ENCODE measurements at regions not wholly inside any gene's neighbourhood (a gene's known extent, or its start where the extent isn't known, plus 50 kb on each side); places are given as distances from the start of the nearest gene placed in this dataset.

- TF ChIP-seq CTCF (IDR thresholded peaks at IDR 0.05) (no peak), POLR2A (IDR thresholded peaks at IDR 0.05) (no peak)
- intact Hi-C loops (cut with DNase I) = no loop called here
- no peak for ATAC-seq
- Histone ChIP-seq H3K27me3 (no peaks in the 10 kb centered on the region), H3K4me3 (no peak overlapping the region), H3K27ac (no peak overlapping the region), H3K4me1 (no peaks in the 10 kb centered on the region), H3K9me3 (peaks cover 0 to 3% (median 0%) of the 10 kb centered on the region in 3 donors), H3K36me3 (replicated peaks in 1 of 2; ENCODE audit: insufficient read depth in 1 of 2, low read depth in 2 of 2) (no peaks in the 10 kb centered on the region)
- DNase-seq = no peak
- WGBS, 2 donors = 24 to 33% methylated on average over 1 of the region's 1 CpG
These were observed 130.6 kb downstream of the NOL4 start for GRCh38 chr18:34094148-34094547.

DNA sequence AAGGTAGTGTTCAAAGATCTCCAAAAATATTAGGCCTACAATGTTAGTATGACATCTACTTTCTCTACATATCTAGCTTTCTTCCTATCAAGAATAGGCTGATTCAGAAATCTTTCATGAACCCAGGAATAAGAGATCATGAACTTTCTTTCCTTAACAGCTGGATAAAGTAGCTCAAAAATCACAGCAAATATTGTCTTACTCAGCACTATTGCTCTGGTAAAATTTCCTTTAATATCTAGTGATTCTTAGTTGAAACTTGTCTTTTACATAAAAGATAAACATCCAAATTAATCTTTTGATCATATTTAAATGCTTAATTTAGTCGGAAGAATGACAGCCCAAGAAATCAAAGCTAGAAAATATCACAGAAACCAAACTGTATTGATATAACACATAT lies 131.9 kb downstream of the NOL4 start:
- Histone ChIP-seq H3K9me3 (peaks cover 0 to 3% (median 0%) of the 10 kb centered on the region in 3 donors), H3K36me3 (replicated peaks in 1 of 2; ENCODE audit: insufficient read depth in 1 of 2, low read depth in 2 of 2) (no peaks in the 10 kb centered on the region), H3K27me3 (no peaks in the 10 kb centered on the region), H3K4me3 (no peak overlapping the region), H3K4me1 (no peaks in the 10 kb centered on the region), H3K27ac (no peak overlapping the region)
- intact Hi-C loops (cut with DNase I) = no loop called here
- ATAC-seq = no peak
- WGBS, 2 donors = 76% methylated on average over 1 of the region's 1 CpG
- DNase-seq = no peak
- no peak for TF ChIP-seq CTCF (IDR thresholded peaks at IDR 0.05)
- no peak for TF ChIP-seq POLR2A (IDR thresholded peaks at IDR 0.05)

GRCh38 chr18:34086370-34086769 lies 138.3 kb downstream of the NOL4 start:
- H3K36me3 ChIP-seq (replicated peaks in 1 of 2; ENCODE audit: insufficient read depth in 1 of 2, low read depth in 2 of 2) = no peaks in the 10 kb centered on the region
- intact Hi-C loops (cut with DNase I) = no loop called here
- H3K4me3 ChIP-seq = no peak overlapping the region
- TF ChIP-seq POLR2A (IDR thresholded peaks at IDR 0.05) (no peak), CTCF (IDR thresholded peaks at IDR 0.05) (no peak)
- ATAC-seq = no peak
- H3K9me3 ChIP-seq = no peaks in the 10 kb centered on the region
- no peaks in the 10 kb centered on the region for H3K4me1 ChIP-seq
- H3K27ac ChIP-seq = no peak overlapping the region
- DNase-seq = no peak
- no peaks in the 10 kb centered on the region for H3K27me3 ChIP-seq
- WGBS, 2 donors = 0 to 46% methylated on average over 1 of the region's 1 CpG

- H3K4me3 ChIP-seq = no peak overlapping the region
- no peaks in the 10 kb centered on the region for H3K27me3 ChIP-seq
- no peaks in the 10 kb centered on the region for H3K4me1 ChIP-seq
- DNase-seq (no peak), ATAC-seq (no peak)
- no peaks in the 10 kb centered on the region for H3K36me3 ChIP-seq (replicated peaks in 1 of 2; ENCODE audit: insufficient read depth in 1 of 2, low read depth in 2 of 2)
- TF ChIP-seq POLR2A (IDR thresholded peaks at IDR 0.05) = no peak
- TF ChIP-seq CTCF (IDR thresholded peaks at IDR 0.05) = no peak
- no peak overlapping the region for H3K27ac ChIP-seq
- H3K9me3 ChIP-seq = no peaks in the 10 kb centered on the region
- intact Hi-C loops (cut with DNase I) = no loop called here
- 33 to 45% methylated on average over 4 of the region's 4 CpGs for WGBS, 2 donors
These were observed 139.5 kb downstream of the NOL4 start for GRCh38 chr18:34085140-34085739.

GRCh38 chr18:34084635-34085034 lies 140.1 kb downstream of the NOL4 start:
- no peaks in the 10 kb centered on the region for H3K36me3 ChIP-seq (replicated peaks in 1 of 2; ENCODE audit: insufficient read depth in 1 of 2, low read depth in 2 of 2)
- ATAC-seq = no peak

More at GRCh38 chr18:34084635-34085034, 140.1 kb downstream of the NOL4 start:
- Histone ChIP-seq H3K9me3 (no peaks in the 10 kb centered on the region), H3K4me1 (no peaks in the 10 kb centered on the region), H3K4me3 (no peak overlapping the region), H3K27ac (no peak overlapping the region), H3K27me3 (no peaks in the 10 kb centered on the region)
- TF ChIP-seq CTCF (IDR thresholded peaks at IDR 0.05) (no peak), POLR2A (IDR thresholded peaks at IDR 0.05) (no peak)
- intact Hi-C loops (cut with DNase I) = no loop called here
- 63 to 64% methylated on average over 2 of the region's 2 CpGs for WGBS, 2 donors
- DNase-seq = no peak

Data from body of pancreas (tissue), 4 donors.